ENCODE measurements at regions not wholly inside any gene's neighbourhood (a gene's known extent, or its start where the extent isn't known, plus 50 kb on each side); places are given as distances from the start of the nearest gene placed in this dataset.
"Not testable (repeated sequence)": the region's sequence is repeated elsewhere in the genome, so short reads cannot be mapped to it uniquely, and the experiment has no call there.

DNA sequence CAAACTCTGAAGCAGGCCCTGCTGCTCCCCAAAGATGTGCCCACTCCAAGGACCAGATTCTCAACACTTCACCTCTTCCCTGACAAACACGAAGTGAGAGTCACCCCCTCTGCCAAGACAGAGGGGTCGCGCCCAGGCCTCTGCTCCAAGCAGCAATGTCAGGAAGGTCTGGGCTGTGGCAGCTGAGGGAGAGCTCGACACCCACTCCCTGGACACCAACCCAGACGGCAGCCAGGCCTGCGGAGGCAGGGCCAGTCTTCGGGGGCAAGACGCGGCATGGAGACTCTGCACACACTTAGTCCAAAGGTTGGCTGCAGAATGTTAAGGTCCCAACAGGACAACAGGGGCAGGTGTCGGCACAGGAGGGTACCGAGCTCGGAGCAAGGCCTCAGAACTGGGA is 144.2 kb downstream of the DLL1 start:
- no peak for DNase-seq

DNA sequence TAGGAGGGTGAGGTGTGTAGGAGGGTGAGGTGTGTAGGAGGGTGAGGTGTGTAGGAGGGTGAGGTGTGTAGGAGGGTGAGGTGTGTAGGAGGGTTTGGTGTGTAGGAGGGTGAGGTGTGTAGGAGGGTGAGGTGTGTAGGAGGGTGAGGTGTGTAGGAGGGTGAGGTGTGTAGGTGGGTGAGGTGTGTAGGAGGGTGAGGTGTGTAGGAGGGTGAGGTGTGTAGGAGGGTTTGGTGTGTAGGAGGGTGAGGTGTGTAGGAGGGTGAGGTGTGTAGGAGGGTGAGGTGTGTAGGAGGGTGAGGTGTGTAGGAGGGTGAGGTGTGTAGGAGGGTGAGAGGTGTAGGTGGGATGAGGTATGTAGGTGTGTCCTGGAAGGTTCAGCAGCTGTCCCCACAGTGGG is 144.7 kb downstream of the DLL1 start:
- not testable (repeated sequence) for DNase-seq

DNA sequence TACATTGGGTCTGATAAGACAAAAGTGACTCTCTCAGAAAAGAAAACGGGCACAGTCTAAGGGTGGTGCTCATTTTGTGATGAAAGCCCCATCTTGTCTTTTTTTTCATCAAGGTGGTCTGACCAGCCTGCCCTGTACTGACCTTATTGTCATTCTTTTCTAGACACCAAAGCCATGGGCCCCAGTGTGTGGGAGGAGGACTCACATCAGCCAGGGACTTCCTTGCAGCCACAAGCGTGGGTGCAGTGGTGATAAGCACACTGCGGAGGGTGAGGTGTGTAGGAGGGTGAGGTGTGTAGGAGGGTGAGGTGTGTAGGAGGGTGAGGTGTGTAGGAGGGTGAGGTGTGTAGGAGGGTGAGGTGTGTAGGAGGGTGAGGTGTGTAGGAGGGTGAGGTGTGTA is 145.2 kb downstream of the DLL1 start:
- DNase-seq, result not testable (repeated sequence)

DNA sequence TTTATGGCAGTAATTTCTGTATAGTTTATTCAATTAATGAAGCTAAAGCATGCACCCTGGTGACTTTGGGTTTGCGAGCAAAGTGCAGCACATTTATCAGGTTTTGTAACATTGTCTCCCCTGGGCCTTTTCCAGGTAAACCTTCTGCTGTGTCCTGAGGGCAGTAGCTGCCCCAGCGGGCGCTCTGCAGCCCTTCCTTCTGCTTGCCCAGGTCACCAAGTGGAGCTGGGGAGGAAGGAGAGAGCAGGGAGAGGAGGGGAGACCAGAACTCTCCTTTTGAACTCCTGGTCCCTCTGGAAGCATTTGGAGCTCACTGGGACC is 145.6 kb downstream of the DLL1 start:
- no peak for DNase-seq

DNA sequence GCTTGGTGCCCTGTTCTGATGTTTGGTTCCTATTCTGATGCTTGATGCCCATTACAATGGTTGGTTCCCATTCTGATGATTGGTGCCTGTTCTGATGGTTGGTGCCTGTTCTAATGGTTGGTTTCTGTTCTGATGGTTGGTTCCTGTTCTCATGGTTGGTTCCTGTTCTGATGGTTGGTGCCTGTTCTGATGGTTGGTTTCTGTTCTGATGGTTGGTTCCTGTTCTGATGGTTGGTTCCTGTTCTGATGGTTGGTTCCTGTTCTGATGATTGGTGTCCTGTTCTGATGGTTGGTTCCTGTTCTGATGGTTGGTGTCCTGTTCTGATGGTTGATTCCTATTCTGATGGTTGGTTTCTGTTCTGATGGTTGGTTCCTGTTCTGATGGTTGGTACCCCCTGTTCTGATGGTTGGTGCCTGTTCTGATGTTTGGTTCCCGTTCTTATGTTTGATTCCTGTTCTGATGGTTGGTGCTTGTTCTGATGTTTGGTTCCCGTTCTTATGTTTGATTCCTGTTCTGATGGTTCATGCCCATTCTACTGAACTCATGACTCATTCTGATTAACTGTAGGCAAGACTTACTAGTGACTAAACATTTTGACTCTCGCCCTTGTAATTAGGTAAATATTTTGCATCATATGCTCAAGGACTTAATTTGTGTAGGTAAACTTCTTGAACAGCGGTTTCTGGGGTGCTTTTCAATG is 146.2 kb downstream of the DLL1 start:
- DNase-seq, result no peak

DNA sequence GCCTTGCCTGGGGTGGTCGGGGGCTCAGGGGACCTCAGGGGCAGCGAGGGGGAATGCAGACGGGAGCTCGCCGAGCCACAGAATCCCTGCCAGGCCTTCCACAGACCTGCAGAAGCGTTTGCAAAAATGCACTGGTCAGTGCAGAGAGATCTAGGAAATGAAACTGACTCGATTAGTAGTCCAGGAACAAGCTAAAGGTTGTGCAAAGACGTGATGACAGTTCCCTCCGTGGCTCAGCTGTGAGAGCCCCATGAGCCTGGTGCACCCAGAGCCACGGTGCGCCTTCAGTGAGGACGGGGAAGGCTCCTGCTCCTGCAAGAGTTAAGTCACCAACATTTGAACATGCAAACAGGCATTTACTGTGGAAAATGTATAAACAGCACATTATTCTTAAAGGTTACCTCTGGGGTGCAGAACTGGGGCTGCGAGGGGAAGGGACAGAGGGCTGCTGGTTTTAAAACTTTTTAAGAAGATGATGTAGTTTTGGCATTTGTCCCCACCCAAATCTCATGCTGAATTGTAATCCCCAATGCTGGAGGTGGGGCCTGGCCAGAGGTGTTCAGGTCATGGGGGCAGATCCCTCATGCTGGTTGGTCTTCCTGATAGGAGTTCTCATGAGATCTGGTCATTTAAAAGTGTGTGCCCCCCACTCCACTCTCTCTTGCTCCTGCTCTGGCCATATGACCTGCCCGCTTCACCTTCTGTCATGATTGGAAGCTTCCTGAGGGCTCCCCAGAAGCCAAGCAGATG is 147.3 kb downstream of the DLL1 start:
- no peak for DNase-seq

DNA sequence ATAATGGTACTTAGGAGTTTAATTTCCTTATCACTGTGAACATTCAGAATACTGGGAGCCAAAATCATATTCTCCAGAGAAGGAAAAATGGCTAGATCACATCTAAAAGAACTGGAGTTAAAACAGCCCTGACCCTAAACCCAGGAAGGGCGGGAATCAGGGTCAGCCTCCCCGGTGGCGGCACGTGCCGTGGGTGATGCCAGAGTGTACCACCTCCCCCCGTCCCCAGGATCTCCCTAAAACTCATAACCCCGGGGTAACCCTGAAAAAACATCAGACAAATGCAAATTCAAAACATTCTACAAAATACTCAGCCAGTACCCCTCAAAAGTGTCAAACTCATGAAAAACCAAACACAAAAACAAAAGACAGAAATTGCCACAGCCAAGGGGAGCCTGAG is 148.3 kb downstream of the DLL1 start:
- no peak for DNase-seq

DNA sequence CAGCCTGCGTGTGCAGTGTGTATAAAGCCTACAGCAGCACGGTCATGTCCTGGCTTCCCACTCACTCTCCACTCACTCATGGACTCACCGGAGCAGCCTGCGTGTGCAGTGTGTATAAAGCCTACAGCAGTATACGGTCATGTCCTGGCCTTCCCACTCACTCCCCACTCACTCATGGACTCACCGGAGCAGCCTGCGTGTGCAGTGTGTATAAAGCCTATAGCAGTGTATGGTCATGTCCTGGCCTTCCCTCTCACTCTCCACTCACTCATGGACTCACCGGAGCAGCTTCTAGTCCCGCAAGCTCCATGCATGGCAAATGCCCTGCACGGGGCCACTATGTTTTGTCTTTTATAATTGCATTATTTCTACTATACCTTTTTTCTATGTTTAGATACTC is 149.8 kb downstream of the DLL1 start:
- DNase-seq, result not testable (repeated sequence)

DNA sequence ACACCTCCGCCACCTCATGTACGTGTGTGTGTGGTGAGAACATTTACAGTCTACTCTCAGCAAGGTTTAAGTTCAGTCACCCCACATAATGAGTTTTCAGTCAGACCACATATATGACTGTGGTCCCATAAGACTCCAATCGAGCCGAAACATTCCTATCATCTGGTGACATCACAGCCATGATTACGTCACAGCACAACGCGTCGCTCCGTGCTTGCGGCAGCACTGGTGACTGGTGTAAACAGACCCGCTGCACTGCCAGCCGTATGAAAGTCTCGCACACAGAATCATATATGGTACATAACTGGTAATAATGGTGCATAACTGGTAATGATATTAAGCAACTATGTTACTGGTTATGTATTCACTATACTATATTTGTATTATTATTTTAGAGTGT is 150.7 kb downstream of the DLL1 start:
- no peak for DNase-seq

DNA sequence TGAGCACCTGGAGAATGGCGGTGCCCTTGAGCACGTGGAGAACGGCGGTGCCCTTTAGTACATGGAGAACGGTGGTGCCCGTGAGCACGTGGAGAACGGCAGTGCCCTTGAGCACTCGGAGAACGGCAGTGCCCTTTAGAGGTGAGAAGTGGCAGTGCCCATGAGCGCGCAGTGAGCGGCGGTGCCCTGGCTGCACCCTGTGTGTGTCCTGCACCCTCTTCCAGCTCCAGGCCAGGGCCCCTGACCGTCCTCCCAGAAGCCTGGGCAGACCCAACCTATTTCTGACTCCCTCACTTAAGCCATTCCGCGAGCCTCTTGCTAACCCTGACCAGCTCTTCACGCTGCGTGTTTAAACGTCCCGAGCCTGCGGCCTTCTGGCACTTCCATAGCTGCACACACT is 151.3 kb downstream of the DLL1 start:
- DNase-seq, result no peak

DNA sequence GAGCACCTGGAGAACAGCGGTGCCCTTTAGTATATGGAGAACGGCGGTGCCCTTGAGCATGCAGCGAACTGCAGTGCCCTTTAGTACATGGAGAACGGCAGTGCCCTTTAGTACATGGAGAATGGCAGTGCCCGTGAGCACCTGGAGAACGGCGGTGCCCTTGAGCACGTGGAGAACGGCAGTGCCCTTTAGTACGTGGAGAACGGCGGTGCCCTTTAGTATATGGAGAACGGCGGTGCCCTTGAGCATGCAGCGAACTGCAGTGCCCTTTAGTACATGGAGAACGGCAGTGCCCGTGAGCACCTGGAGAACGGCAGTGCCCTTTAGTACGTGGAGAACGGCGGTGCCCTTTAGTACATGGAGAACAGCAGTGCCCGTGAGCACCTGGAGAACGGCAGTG is 151.8 kb downstream of the DLL1 start:
- DNase-seq, result not testable (repeated sequence)

DNA sequence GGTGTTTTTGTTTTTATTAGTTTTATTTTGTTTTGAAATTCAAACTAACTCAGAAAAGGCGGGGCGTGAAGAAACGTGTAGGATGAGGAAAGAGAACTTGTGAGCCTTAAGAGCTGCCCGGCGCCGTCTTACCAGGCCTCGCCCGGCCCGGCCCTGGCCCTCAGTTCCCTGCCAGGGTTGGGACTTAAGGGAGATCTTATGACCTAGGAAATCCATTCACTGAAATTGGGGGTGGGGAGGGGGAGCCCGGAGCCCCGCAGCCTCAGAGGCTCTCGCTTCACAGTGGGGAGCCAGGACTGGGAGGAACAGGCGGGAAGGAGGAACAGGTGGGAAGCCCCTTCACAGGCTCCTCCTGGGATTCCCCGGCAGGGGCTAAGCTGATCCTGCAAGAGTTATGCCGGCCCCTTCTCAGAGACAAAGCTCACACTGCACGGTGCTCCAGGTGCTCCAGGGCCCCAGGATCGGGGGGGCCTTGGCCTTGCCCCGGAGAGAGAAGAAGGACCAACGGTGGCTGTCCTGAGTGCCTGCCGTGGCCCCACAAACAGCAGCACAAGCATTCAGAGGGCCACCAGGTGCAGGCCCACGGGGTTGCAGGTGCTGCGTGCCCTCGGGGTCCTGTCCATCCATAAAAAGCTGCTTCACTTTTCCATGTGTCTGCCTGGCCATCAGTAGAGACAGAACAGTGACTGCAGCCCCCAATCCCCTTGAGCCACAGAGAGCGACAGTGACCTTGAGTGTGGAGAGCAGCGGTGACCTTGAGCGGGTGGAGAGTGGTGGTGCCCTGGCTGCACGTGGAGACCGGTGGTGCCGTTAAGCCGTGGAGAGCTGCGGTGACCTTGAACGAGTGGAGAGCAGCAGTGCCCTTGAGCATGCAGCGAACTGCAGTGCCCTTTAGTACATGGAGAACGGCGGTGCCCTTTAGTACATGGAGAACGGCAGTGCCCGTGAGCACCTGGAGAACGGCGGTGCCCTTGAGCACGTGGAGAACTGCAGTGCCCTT is 152.7 kb downstream of the DLL1 start:
- DNase-seq, result no peak

DNA sequence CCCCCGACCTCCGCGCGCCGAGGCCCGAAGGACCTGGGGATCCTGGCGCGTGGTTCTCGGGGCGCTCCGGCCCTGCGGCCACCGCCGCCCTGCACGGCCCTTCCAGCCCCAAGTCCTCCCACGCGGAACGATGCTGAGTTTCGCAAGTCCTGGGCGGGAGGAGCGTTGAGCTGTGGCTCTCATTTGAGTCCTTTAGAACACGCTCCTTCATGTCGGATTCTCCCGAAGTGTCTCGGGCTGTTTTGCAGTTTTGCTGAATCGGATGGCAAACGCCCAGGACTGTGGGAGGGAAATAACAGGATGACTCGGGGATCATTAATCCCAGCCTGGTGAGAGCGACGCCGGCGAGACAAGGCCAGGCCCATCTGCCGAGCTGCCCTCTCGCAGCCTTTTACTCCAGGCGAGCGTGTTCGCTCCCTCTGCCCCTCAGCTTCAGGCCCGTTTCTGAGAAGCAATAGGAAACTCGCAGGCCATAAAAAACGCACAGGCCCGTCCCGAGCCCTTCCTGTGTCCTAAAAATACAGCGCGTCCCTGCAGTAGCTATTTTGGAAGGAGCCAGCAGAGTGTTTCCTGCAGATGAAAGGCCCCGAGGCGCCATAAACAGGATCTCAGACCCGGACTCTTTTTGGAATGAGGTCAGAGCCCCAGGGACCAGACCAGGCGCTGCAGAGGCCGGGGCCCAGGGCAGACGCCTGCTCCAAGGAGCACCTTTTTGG is 153.5 kb downstream of the DLL1 start:
- no peak for DNase-seq

DNA sequence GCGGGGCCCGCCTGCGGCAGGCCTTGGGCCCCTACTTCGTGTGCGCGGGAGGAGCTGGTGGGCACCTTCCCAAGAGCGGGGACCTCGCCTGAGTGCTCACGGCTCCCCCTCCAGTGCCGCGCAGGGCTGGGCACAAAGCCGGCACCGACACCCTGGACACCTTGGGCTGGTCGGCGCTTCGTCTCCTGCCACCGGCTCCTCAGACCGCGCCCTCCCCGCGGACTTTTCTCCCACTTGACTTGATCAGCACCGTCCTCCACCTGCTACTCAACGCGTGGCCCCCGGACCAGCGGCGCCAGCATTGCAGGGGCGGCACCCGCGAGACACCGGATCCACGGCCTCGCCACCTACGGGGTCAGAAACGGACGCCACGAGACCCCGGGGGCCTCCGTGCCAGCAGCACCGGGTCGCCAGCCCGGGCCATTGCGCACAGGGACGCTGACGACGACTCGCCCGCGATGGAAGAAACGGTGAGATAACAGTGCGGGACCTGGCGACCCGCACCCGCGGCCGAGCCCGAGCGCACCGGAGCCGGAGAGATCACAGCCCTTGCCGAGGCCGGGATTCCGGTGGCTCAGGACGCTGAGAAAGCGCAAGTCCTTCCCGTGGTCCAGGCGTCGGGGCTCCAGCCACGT is 154.2 kb downstream of the DLL1 start:
- DNase-seq, result no peak

DNA sequence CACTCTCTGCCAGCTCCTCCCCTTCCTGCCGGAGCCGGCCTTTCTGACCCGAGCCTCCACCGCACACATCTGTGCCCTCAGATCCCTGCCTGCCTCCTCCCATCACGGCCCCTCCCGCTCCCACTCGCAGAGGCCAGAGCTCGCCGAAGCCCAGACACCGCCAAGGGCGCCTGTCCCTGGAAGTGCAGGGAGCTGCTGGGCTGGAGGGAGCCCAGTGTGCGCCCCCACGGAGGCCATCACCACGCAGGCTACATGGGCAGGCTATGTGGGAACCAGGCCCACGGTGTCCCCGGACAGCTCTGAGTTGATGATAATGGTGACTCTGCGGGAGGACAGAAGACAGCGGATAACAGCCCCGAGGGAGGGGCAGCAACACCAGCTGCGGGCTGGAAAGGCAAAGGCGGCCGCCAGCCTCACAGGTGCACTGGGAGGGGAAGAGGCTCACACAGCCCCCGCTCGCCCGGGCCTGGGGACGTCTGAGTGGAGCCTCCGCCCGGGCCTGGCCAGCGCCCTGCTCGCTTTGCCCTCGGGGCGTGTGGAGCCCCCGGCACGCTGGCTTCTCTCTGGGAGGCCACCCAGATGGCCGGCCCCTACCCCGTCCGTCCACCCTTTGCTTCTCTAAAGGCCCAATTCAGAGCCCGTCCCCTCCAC is 154.9 kb downstream of the DLL1 start:
- DNase-seq, result no peak

DNA sequence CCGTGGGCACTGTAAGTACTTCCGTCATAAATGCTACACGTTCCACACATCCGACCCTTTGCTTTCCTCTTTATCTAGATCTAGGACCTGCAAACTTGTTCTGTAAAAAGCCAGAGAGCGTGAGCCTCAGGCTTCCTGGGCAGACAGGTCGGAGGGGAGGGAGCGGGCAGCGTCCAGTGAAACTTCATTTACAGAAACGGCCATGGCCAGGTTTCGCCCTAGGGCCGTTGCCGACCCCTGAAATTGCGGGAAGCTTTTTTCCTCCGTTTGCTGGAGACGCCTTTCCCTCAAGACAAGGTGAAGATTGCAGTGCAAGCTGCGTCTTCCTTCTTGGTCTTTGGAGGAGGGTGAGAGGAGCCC is 155.4 kb downstream of the DLL1 start:
- DNase-seq, result no peak

DNA sequence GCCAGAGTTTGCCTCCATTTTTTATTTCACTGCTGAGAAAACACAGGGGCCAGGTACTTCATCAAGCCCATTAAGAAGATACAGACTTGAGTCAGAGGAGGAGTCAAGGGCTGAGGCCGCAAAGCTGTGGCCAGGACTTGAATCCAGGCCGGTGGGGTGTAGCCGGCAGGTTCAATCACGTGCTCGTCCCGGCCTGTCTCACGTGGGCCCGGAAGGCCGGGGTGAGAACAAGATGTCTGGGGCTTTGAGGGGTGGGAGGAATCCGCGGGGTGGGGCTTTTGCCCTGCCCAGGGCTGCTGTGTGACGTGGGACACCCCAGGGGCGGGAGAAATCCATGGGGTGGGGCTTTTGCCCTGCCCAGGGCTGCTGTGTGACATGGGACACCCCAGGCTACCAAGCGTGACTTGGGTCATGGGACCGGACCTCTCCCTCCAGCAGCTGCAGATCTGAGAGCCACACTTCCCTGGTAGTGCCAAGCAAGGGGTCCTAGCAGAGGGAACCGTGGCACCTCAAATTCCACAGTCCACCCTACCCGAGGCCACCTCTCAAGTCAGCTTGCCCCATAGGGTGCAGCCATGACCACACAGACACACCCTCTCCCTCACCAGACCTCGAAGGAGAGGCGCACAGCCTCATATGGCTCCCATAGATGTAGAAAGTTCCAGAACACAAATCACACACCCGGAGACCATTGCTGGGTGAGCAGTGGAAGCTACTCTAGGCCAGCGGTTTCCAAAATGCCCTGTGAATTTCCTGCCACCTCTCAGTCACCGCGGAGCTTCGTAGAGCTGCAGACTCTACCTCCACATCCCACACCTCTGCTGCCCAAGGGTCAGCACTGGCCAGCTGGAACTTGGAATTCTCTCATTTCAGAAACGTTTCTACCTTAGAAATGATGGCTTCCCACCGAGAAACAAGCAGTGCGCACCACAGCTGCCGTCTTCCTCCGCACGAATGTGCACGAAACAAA is 156.1 kb downstream of the DLL1 start:
- no peak for DNase-seq

DNA sequence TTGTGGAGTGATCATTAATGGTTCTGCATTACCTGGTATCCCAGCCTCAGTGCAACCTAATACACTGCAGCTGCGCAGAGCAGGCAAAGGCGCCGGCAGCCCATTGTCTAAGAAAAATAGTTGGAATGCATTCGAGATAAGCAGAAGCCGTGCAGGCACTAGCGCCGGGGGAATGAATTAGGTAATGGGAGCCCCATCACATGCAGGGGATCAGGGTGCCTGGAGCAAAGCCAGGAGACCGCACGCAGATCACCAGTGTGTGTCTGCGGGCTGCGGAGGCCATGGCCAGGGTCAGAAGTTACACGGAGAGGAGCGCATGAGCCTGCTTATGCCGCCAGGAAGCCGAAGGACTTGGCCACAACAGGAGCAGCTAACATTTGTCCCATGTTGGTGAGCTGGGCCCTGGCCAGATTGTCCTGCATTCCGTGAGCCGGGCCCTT is 156.8 kb downstream of the DLL1 start:
- no peak for DNase-seq

DNA sequence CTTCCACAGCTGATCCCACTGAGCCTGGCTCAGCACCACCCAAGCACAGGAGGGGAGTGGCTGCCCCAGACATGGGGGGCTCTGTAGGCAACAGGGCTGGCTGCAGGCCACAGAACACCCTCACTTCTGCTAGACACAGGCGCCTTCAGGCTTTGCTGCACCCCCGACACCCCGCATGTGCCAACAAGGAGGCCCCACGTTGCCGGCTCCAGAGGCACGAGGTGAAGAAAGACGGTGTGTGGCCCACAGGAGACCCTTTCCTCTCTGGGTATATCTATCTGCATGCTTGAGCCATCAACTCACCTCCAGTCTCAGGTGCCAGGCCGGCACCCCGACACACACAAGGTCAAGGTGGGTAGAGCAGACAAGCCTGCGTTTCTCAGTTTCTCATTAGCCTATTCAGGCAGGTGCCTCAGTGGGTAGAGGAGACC is 158.3 kb downstream of the DLL1 start:
- DNase-seq, result no peak

DNA sequence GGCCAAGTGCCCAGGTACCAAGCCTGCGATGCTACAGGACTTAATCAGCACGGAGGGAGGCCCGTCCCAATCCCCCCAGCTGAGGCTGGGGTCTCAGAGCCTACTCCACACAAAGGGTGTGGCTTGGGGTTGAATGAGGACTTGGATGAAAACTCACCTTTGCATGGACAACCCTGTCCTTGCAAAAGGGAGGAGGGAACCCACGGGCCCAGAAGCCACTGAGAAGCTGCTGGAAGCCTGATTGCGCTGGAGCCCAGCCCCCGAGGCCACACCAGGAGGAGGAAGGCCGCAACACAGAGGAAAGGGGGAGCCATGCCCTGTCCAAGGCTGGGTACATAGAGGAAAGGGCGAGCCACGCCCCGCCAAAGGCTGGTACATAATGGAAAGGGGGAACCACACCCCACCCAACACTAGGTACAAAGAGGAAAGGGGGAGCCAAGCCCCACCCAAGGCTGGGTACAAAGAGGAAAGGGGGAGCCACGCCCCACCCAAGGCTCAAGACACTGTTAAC is 158.8 kb downstream of the DLL1 start:
- DNase-seq, result no peak

Measured in NCI-H748 treated with DMSO at 0.1 percent for 48 hours (cell line).